ENCODE measurements at regions not wholly inside any gene's neighbourhood (a gene's known extent, or its start where the extent isn't known, plus 50 kb on each side); places are given as distances from the start of the nearest gene placed in this dataset.

DNA sequence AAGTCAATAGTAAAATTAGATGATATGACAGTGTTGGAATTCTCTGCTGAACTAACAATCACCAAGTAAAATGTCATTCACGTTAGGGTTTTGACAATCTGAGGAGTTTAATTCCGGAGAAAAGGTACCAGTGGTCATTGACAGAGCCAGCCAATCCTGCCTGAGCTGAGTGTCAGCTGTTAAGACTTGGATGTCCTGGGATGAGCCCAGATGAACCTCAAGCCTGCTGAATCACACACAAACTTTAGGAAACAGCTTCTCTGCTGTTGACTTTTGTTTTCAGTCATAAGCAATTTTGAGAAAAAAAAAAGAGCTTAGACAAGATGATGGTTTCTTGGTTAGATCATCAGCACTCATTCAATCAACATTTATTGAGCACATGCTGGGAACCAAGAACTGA is 600.0 kb upstream of the SLC39A10 start:
- Histone ChIP-seq H3K4me1 (ENCODE audit: control insufficient read depth in 1 of 2, low read depth in 2 of 2) (no peaks in the 10 kb centered on the region), H3K4me3 (no peak overlapping the region), H3K27me3 (replicated peaks; ENCODE audit: insufficient read depth) (no peaks in the 10 kb centered on the region), H3K27ac (no peak overlapping the region), H3K9me3 (no peaks in the 10 kb centered on the region), H3K36me3 (no peaks in the 10 kb centered on the region)
- DNase-seq (ENCODE audit: low spot score): no peak
- ATAC-seq (ENCODE audit: insufficient number of reproducible peaks, low FRiP score, low read depth): no peak
- TF ChIP-seq, protein P1, sequence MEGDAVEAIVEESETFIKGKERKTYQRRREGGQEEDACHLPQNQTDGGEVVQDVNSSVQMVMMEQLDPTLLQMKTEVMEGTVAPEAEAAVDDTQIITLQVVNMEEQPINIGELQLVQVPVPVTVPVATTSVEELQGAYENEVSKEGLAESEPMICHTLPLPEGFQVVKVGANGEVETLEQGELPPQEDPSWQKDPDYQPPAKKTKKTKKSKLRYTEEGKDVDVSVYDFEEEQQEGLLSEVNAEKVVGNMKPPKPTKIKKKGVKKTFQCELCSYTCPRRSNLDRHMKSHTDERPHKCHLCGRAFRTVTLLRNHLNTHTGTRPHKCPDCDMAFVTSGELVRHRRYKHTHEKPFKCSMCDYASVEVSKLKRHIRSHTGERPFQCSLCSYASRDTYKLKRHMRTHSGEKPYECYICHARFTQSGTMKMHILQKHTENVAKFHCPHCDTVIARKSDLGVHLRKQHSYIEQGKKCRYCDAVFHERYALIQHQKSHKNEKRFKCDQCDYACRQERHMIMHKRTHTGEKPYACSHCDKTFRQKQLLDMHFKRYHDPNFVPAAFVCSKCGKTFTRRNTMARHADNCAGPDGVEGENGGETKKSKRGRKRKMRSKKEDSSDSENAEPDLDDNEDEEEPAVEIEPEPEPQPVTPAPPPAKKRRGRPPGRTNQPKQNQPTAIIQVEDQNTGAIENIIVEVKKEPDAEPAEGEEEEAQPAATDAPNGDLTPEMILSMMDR (IDR thresholded peaks at IDR 0.05): no peak

DNA sequence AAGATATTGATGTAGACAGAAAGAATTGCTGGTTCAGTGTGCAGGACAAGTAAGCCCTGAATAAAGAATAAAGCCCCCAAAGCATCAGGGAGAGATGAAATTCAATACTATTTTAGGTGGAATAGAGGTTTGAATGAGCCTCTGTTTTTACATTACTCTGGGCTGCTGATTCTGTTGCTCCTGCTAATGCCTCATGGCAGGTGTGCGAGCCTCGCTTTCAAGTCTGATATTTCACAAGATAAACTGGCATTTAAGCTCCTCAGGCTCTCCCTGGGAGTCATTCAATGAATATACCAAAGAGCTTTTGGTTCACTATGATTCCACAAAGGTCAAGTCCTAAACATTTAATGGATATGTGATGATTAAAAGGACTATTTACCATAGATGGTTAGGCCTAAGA is 601.0 kb upstream of the SLC39A10 start:
- Histone ChIP-seq H3K27ac (no peak overlapping the region), H3K9me3 (no peaks in the 10 kb centered on the region), H3K4me1 (ENCODE audit: control insufficient read depth in 1 of 2, low read depth in 2 of 2) (no peaks in the 10 kb centered on the region), H3K4me3 (no peak overlapping the region), H3K36me3 (no peaks in the 10 kb centered on the region), H3K27me3 (replicated peaks; ENCODE audit: insufficient read depth) (no peaks in the 10 kb centered on the region)
- TF ChIP-seq, protein P1 (IDR thresholded peaks at IDR 0.05): no peak
- ATAC-seq (ENCODE audit: insufficient number of reproducible peaks, low FRiP score, low read depth) (no peak), DNase-seq (ENCODE audit: low spot score) (no peak)

DNA sequence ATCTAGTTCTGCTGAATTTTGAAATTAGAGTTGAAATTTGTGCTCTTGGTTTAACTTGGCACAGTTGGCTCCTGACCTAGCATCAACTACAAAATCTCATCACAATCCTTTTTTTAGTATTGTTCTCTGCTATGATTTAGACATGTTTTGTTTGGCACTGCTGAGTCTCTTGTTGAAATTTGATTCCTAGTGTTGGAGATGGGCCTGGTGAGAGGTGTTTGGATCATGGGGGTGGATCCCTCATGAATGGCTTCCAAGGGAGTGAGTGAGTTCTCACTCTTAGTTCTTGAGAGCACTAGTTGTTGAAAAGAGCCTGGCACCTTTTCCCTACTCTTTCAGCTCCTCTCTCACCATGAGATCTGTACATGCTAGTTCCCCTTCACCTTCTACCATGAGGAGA is 605.6 kb upstream of the SLC39A10 start:
- no peak overlapping the region for H3K4me3 ChIP-seq
- H3K27me3 ChIP-seq (replicated peaks; ENCODE audit: insufficient read depth): no peaks in the 10 kb centered on the region
- no peaks in the 10 kb centered on the region for H3K4me1 ChIP-seq (ENCODE audit: control insufficient read depth in 1 of 2, low read depth in 2 of 2)
- H3K9me3 ChIP-seq: no peaks in the 10 kb centered on the region
- no peaks in the 10 kb centered on the region for H3K36me3 ChIP-seq
- no peak overlapping the region for H3K27ac ChIP-seq
- DNase-seq (ENCODE audit: low spot score) (no peak), ATAC-seq (ENCODE audit: insufficient number of reproducible peaks, low FRiP score, low read depth) (no peak)
- TF ChIP-seq, protein P1 (IDR thresholded peaks at IDR 0.05): no peak

DNA sequence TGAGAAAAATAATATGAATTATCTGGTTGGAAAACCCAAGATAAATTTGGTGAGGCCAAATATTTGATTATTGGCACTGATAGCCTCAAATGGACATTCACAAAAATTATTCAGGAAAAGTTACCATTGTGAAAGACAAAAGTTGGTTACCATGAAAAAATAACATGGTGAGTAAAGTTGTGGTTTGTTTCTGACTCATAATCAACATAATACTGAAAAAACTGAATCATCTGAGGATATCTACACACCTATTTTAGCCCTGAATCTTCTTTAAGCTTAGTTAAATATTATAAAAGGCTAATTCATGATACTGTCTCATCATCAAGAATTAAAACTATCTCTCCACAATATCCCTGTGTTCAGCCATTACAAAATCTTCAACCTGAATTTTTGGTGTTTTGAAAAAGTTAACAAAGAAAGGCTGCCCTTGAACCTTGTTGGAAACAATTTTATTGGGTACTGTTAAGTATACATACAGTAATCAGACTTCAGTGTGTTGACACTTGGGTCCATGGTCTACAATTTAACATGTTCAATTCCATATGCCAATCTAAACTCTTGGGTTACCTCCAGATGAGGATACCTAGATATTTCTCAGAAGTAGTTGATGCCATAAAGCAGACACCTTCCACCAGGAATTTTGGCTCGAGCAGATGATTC is 607.5 kb upstream of the SLC39A10 start:
- Histone ChIP-seq H3K4me1 (ENCODE audit: control insufficient read depth in 1 of 2, low read depth in 2 of 2) (no peaks in the 10 kb centered on the region), H3K9me3 (no peaks in the 10 kb centered on the region), H3K27ac (no peak overlapping the region), H3K27me3 (replicated peaks; ENCODE audit: insufficient read depth) (no peaks in the 10 kb centered on the region), H3K4me3 (no peak overlapping the region), H3K36me3 (no peaks in the 10 kb centered on the region)
- DNase-seq (ENCODE audit: low spot score) (no peak), ATAC-seq (ENCODE audit: insufficient number of reproducible peaks, low FRiP score, low read depth) (no peak)
- TF ChIP-seq, protein P1 (IDR thresholded peaks at IDR 0.05): no peak

DNA sequence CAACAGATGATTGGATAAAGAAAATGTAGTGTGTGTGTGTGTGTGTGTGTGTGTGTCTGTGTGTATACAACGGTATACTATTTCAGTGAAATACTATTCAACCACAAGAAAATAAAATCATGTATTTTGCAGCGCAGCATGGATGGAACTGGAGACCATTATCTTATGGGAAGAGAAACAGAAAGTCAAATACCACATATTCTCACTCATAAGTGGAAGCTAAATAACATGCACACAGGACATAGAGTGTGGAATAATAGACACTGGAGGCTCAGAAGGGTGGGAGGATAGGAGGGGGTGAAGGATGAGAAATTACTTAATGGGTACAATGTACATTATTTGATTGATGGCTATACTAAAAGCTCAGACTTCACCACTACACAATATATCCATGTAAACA is 609.1 kb upstream of the SLC39A10 start:
- no peaks in the 10 kb centered on the region for H3K4me1 ChIP-seq (ENCODE audit: control insufficient read depth in 1 of 2, low read depth in 2 of 2)
- TF ChIP-seq, protein P1 (IDR thresholded peaks at IDR 0.05): no peak
- no peak overlapping the region for H3K27ac ChIP-seq
- H3K4me3 ChIP-seq: no peak overlapping the region
- DNase-seq (ENCODE audit: low spot score) (no peak), ATAC-seq (ENCODE audit: insufficient number of reproducible peaks, low FRiP score, low read depth) (no peak)
- H3K27me3 ChIP-seq (replicated peaks; ENCODE audit: insufficient read depth): no peaks in the 10 kb centered on the region
- no peaks in the 10 kb centered on the region for H3K9me3 ChIP-seq
- H3K36me3 ChIP-seq: no peaks in the 10 kb centered on the region

All from thoracic aorta (tissue), 2 donors.